HL-60 (cell line): ENCODE measurements at regions not wholly inside any gene's neighbourhood (a gene's known extent, or its start where the extent isn't known, plus 50 kb on each side); places are given as distances from the start of the nearest gene placed in this dataset.

Experiments used
- DNase-seq, 2 experiments: peaks; one replicate each; pipeline ENCODE4 v3.0.0-alpha.2; 2010 to 2020; ENCODE audit warnings: low read depth in 1 of 2, low spot score in 1 of 2
- H3K27ac ChIP-seq: fragments of 250-450 bp; sonication (Bioruptor Pico); replicated peaks from 2 replicates; pipeline ENCODE4 v1.5.1; 2020; ENCODE audit warnings: mild to moderate bottlenecking, moderate library complexity
- H3K27me3 ChIP-seq: fragments of 250-450 bp; sonication (Bioruptor Pico); 2 replicates; pipeline ENCODE4 v1.5.1; 2021; ENCODE audit warnings: mild to moderate bottlenecking, moderate library complexity; ENCODE audit not compliant: insufficient read depth, poor library complexity, severe bottlenecking
- H3K4me3 ChIP-seq: replicated peaks from 2 replicates; pipeline ENCODE4 v1.5.1; 2011; ENCODE audit warnings: mild to moderate bottlenecking, control low read depth, low read length; ENCODE audit not compliant: insufficient read depth
- CTCF ChIP-seq: IDR thresholded peaks from one replicate; pipeline ENCODE4 v1.5.1; 2011; ENCODE audit warnings: low read length, control low read depth, inconsistent platforms; ENCODE audit not compliant: insufficient read depth
- GABPA ChIP-seq: IDR thresholded peaks from 2 replicates; pipeline ENCODE4 v1.6.1; 2012; ENCODE audit warnings: low read depth
- POLR2AphosphoS5 ChIP-seq: IDR thresholded peaks from 2 replicates; pipeline ENCODE4 v1.6.1; 2012; ENCODE audit warnings: low read depth
- REST ChIP-seq: IDR thresholded peaks from 2 replicates; pipeline ENCODE4 v1.6.1; 2012; ENCODE audit warnings: low read depth; ENCODE audit not compliant: insufficient replicate concordance
- SPI1 ChIP-seq: IDR thresholded peaks from 2 replicates; pipeline ENCODE4 v1.6.1; 2012; ENCODE audit warnings: low read depth, mild to moderate bottlenecking, borderline replicate concordance

GRCh38 chr5:164253764-164254163 is 748.3 kb downstream of the MAT2B start:
- H3K4me3 ChIP-seq: no peak overlapping the region
- TF ChIP-seq POLR2AphosphoS5 (no peak), SPI1 (no peak), GABPA (no peak), CTCF (no peak), REST (no peak)
- DNase-seq: no peak
- H3K27me3 ChIP-seq: no peaks in the 10 kb centered on the region
- H3K27ac ChIP-seq: no peak overlapping the region

GRCh38 chr5:164255598-164256213 is 750.3 kb downstream of the MAT2B start:
- no peak for DNase-seq
- TF ChIP-seq SPI1 (no peak), POLR2AphosphoS5 (no peak), REST (no peak), GABPA (no peak), CTCF (no peak)
- Histone ChIP-seq H3K4me3 (no peak overlapping the region), H3K27me3 (no peaks in the 10 kb centered on the region), H3K27ac (no peak overlapping the region)

GRCh38 chr5:164256351-164256750 is 750.9 kb downstream of the MAT2B start:
- no peak overlapping the region for H3K4me3 ChIP-seq
- H3K27me3 ChIP-seq: no peaks in the 10 kb centered on the region
- no peak for DNase-seq
- H3K27ac ChIP-seq: no peak overlapping the region
- no peak for TF ChIP-seq GABPA
- no peak for TF ChIP-seq REST
- no peak for TF ChIP-seq POLR2AphosphoS5
- no peak for TF ChIP-seq CTCF
- no peak for TF ChIP-seq SPI1
